ENCODE measurements at regions not wholly inside any gene's neighbourhood (a gene's known extent, or its start where the extent isn't known, plus 50 kb on each side); places are given as distances from the start of the nearest gene placed in this dataset.

DNA sequence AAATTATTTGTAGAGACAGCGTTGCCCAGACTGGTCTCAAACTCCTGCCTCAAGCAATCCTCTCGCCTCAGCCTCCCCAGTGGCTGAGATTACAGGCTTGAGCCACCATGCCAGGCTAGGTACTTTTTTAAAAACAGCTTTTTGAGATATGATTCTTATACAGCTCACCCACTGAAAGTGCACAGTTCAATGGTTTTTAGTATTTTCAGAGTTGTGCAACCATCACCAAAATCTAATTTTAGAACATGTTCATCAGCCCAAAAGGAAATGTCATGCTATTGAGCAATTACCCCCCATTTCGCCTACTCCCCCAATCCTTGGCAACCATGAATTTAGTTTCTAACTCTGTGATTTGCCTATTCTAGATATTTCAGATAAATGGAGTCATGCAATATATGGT, 73.7 kb downstream of the EVX1 start:
- TF ChIP-seq, protein P1, sequence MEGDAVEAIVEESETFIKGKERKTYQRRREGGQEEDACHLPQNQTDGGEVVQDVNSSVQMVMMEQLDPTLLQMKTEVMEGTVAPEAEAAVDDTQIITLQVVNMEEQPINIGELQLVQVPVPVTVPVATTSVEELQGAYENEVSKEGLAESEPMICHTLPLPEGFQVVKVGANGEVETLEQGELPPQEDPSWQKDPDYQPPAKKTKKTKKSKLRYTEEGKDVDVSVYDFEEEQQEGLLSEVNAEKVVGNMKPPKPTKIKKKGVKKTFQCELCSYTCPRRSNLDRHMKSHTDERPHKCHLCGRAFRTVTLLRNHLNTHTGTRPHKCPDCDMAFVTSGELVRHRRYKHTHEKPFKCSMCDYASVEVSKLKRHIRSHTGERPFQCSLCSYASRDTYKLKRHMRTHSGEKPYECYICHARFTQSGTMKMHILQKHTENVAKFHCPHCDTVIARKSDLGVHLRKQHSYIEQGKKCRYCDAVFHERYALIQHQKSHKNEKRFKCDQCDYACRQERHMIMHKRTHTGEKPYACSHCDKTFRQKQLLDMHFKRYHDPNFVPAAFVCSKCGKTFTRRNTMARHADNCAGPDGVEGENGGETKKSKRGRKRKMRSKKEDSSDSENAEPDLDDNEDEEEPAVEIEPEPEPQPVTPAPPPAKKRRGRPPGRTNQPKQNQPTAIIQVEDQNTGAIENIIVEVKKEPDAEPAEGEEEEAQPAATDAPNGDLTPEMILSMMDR (IDR thresholded peaks at IDR 0.05): no peak
- no peak for TF ChIP-seq POLR2A (IDR thresholded peaks at IDR 0.05)
